GM12878 (cell line): ENCODE measurements at regions not wholly inside any gene's neighbourhood (a gene's known extent, or its start where the extent isn't known, plus 50 kb on each side); places are given as distances from the start of the nearest gene placed in this dataset.

ENCODE experiments used
- ATAC-seq: fragments of 200-7000 bp; cut with Tn5 transposase; 3 replicates; pipeline ENCODE4 v1.9.1; 2020; ENCODE audit warnings: mild to moderate bottlenecking, moderate library complexity
- BruUV-seq: library from RNA; stranded (reverse); fragments of 400-500 nt; replicated peaks from 2 replicates; lab custom pipeline; 2021; lab: Mats Ljungman, UMichigan
- CTCF ChIA-PET: fragments of 300-600 bp; sonication (Branson Sonifier 250); formaldehyde crosslinking; extraction: SDS; loops from one replicate; lab custom pipeline; 2021; ENCODE audit warnings: inconsistent platforms; lab: Yijun Ruan, JAX
- POLR2A ChIA-PET: fragments of 350-600 bp; formaldehyde crosslinking; extraction: SDS; loops from one replicate; lab custom pipeline; 2021; ENCODE audit warnings: inconsistent platforms; lab: Charles Lee
- RAD21 ChIA-PET: fragments of 300-600 bp; sonication (Branson Sonifier 250); formaldehyde crosslinking; loops from one replicate; lab custom pipeline; 2023; ENCODE audit warnings: antibody characterized with exemption; ENCODE audit not compliant: unreplicated experiment; lab: Charles Lee
- SMC1A ChIA-PET: fragments of 300-600 bp; sonication (Branson Sonifier 250); formaldehyde crosslinking; loops from one replicate; lab custom pipeline; 2023; ENCODE audit not compliant: unreplicated experiment, uncharacterized antibody; lab: Charles Lee
- DNase-seq: peaks from one replicate; pipeline ENCODE4 v3.0.0-alpha.2; 2011; ENCODE audit warnings: low read depth, low spot score
- FAIRE-seq: peaks from 3 replicates; lab custom pipeline; 2011; peaks lifted over from hg19 to GRCh38; lab: Jason Lieb, UNC
- H2AFZ ChIP-seq: 2 replicates; pipeline ENCODE4 v1.6.0; 2011; ENCODE audit warnings: low read depth, low read length, control low read depth; ENCODE audit not compliant: control insufficient read depth
- H3K27ac ChIP-seq: 2 replicates; pipeline ENCODE4 v1.5.1; 2011; ENCODE audit warnings: control low read depth; ENCODE audit not compliant: control insufficient read depth, insufficient read depth
- H3K27me3 ChIP-seq, 2 experiments: replicated peaks in 1 of 2; 2 replicates each; pipeline versions ENCODE4 v1.6.0 to v1.6.1; 2011; ENCODE audit warnings: low read length in 1 of 2; ENCODE audit not compliant: control insufficient read depth in 2 of 2, insufficient read depth in 2 of 2
- H3K36me3 ChIP-seq, 2 experiments: 2 replicates each; pipeline ENCODE4 v1.5.1; 2011; ENCODE audit warnings: low read length in 1 of 2; ENCODE audit not compliant: control insufficient read depth in 2 of 2, insufficient read depth in 2 of 2
- H3K4me1 ChIP-seq: 2 replicates; pipeline ENCODE4 v1.6.1; 2011; ENCODE audit warnings: mild to moderate bottlenecking, low read length, moderate library complexity, mixed read lengths; ENCODE audit not compliant: control insufficient read depth, insufficient read depth
- H3K4me2 ChIP-seq: 2 replicates; pipeline ENCODE4 v1.6.0; 2011; ENCODE audit warnings: control low read depth; ENCODE audit not compliant: control insufficient read depth, insufficient read depth
- H3K4me3 ChIP-seq: fragments of 200-600 bp; sonication (generic); 2 replicates; pipeline ENCODE4 v1.5.1; 2016
- H3K79me2 ChIP-seq: 2 replicates; pipeline ENCODE4 v1.6.0; 2011; ENCODE audit warnings: low read length; ENCODE audit not compliant: control insufficient read depth, insufficient read depth
- H3K9ac ChIP-seq: 2 replicates; pipeline ENCODE4 v1.8.0; 2011; ENCODE audit warnings: low read length, control low read depth, mixed read lengths; ENCODE audit not compliant: control insufficient read depth, insufficient read depth
- H3K9me3 ChIP-seq: replicated peaks from 3 replicates; pipeline ENCODE4 v1.5.1; 2011; ENCODE audit warnings: mild to moderate bottlenecking, low read length; ENCODE audit not compliant: control insufficient read depth, insufficient read depth
- H4K20me1 ChIP-seq: 2 replicates; pipeline ENCODE4 v1.6.0; 2011; ENCODE audit not compliant: control insufficient read depth, insufficient read depth
- BHLHE40 ChIP-seq, 2 experiments: fragments of 450-650 bp in 1 of 2; IDR thresholded peaks; 2 replicates each; pipeline ENCODE4 v1.6.1; 2011 to 2017; ENCODE audit warnings: low read depth in 2 of 2, borderline replicate concordance in 1 of 2, improper control_type of control experiment in 1 of 2, low read length in 1 of 2, mild to moderate bottlenecking in 1 of 2
- BMI1 ChIP-seq: fragments of 450-650 bp; IDR thresholded peaks from 2 replicates; pipeline ENCODE4 v1.6.1; 2016; ENCODE audit warnings: mild to moderate bottlenecking, moderate library complexity, borderline replicate concordance
- CHD1 ChIP-seq: IDR thresholded peaks from 2 replicates; pipeline ENCODE4 v1.6.1; 2012; ENCODE audit warnings: low read depth, low read length, improper control_type of control experiment
- HCFC1 ChIP-seq: fragments of 150-350 bp; IDR thresholded peaks from 2 replicates; pipeline ENCODE4 v1.6.1; 2014; ENCODE audit warnings: low read length
- RAD21 ChIP-seq: IDR thresholded peaks from 2 replicates; pipeline ENCODE4 v1.6.1; 2011; ENCODE audit warnings: mild to moderate bottlenecking, low read depth, low read length, moderate library complexity; ENCODE audit not compliant: insufficient read depth
- RFX5 ChIP-seq: IDR thresholded peaks from 2 replicates; pipeline ENCODE4 v1.6.1; 2011; ENCODE audit warnings: low read depth, low read length, improper control_type of control experiment
- STAT1 ChIP-seq: fragments of 450-650 bp; conservative IDR thresholded peaks from 2 replicates; pipeline ENCODE4 v1.6.1; 2014; ENCODE audit warnings: antibody characterized with exemption, mild to moderate bottlenecking
- SUZ12 ChIP-seq: fragments of 200-600 bp; sonication (generic); IDR thresholded peaks from one replicate; pipeline ENCODE4 v1.6.1; 2018; ENCODE audit warnings: antibody characterized with exemption, mild to moderate bottlenecking; ENCODE audit not compliant: unreplicated experiment
- YBX1 ChIP-seq: fragments of 450-650 bp; IDR thresholded peaks from 2 replicates; pipeline ENCODE4 v1.6.1; 2016; ENCODE audit warnings: antibody characterized with exemption
- WGBS: methylation state at CpG from one replicate; pipeline ENCODE4 v1.1.6; 2016; ENCODE audit warnings: low lambda C conversion rate; ENCODE audit not compliant: insufficient replicate concordance, insufficient coverage; ENCODE audit errors: missing lambda C conversion rate; 5-methylcytosine and 5-hydroxymethylcytosine counted together
- in situ Hi-C: fragments of 300-500 bp; cut with MboI; formaldehyde crosslinking; loops from 9 replicates; pipeline ENCODE4 v1.14.3; 2018; ENCODE audit warnings: mixed read lengths
- intact Hi-C: fragments of 100-400 bp; cut with micrococcal nuclease; formaldehyde crosslinking; loops from one replicate; pipeline ENCODE4 v1.14.2; 2022; ENCODE audit not compliant: unreplicated experiment
- TF ChIP-seq, protein P1 (sequence below): fragments of 450-650 bp; formaldehyde crosslinking; IDR thresholded peaks from 2 replicates; pipeline ENCODE4 v1.5.0; 2022; ENCODE audit warnings: mild to moderate bottlenecking, missing genetic modification characterization
- TF ChIP-seq, protein P2 (sequence below): IDR thresholded peaks from 2 replicates; pipeline ENCODE4 v1.6.1; 2012; ENCODE audit warnings: low read depth, low read length, improper control_type of control experiment
- TF ChIP-seq, protein P3 (sequence below): fragments of 450-650 bp; IDR thresholded peaks from 2 replicates; pipeline ENCODE4 v1.6.1; 2014; ENCODE audit warnings: mild to moderate bottlenecking

DNA sequence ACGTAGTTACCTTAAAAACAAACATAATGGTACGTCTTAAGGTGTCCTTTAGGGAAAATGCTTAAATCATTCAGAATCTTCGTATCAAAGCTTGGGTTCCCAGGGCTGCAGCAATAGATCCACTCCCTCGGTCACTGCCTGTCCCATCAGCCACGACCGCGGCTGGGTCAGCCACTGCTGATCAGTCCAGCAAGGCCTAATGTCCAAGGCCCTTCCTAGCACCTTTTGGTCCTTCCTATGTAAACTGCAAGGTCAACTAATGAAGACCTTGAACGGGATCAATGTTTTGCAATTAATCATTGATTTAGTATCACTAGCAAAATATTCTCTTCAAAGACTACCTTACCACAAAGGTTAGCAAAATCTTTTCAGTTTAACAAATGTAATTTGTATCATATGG is 122.2 kb upstream of the IGF1R start:
- FAIRE-seq (no peak), ATAC-seq (no peak), DNase-seq (no peak)
- ChIA-PET CTCF (no interaction called here), RAD21 (no interaction called here), SMC1A (no interaction called here), POLR2A (no interaction called here)
- Histone ChIP-seq H3K27ac (no peak overlapping the region), H3K79me2 (no peaks in the 10 kb centered on the region), H3K27me3 (no peaks in the 10 kb centered on the region), H3K9ac (no peak overlapping the region), H3K36me3 (no peaks in the 10 kb centered on the region), H3K4me1 (no peaks in the 10 kb centered on the region), H3K4me2 (no peak overlapping the region), H3K4me3 (no peak overlapping the region), H2AFZ (no peak overlapping the region), H4K20me1 (no peaks in the 10 kb centered on the region), H3K9me3 (no peaks in the 10 kb centered on the region)
- 49% methylated on average over 8 of the region's 8 CpGs for WGBS
- intact Hi-C loops (no loop called here), in situ Hi-C loops (no loop called here)
- no TSS peak for BruUV-seq
- TF ChIP-seq SUZ12 = no peak
- TF ChIP-seq YBX1 = no peak

DNA sequence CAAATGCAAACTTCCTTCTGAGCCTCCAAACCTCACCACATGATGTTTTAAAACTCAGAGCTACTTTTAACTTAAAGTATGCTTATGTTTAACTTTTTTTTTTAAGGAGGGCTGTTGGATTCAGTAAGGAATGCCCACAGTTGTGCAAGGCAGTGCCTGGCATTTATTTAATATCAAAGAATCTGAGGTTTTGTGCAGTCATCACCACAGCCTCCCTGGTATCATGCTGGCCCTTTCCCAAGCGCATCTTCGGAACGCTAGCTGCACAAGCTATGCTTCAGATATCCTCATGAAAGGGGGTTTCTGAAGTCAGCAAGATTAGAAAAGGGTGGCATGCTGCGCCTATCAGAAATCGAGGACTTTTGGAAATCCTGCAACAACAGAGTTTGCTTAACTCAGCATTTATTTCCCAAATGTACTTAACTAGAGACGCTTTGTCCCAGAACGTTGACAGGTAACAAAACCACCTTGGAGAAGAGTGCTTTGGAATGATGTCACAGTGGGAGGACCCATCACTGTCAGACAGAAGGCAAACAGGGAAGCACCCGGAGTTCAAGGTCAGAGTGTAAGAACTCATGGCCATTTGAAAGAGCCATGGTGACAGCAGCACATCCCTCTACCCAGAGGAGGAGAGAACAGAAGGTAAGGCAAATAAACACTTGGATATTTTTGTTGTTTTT is 120.2 kb upstream of the IGF1R start:
- Histone ChIP-seq H3K36me3 (no peaks in the 10 kb centered on the region), H3K27me3 (no peaks in the 10 kb centered on the region), H3K4me2 (no peak overlapping the region), H3K4me1 (no peaks in the 10 kb centered on the region), H3K4me3 (no peak overlapping the region), H3K9me3 (no peaks in the 10 kb centered on the region), H3K79me2 (no peaks in the 10 kb centered on the region), H2AFZ (no peak overlapping the region), H3K27ac (no peak overlapping the region), H3K9ac (no peak overlapping the region), H4K20me1 (no peaks in the 10 kb centered on the region)
- POLR2A ChIA-PET = no interaction called here
- BruUV-seq = no TSS peak
- DNase-seq (no peak), ATAC-seq (no peak), FAIRE-seq (no peak)
- SMC1A ChIA-PET = no interaction called here
- CTCF ChIA-PET = no interaction called here
- in situ Hi-C loops = no loop called here
- RAD21 ChIA-PET = no interaction called here
- intact Hi-C loops = no loop called here
- WGBS = 64% methylated on average over 8 of the region's 8 CpGs
- TF ChIP-seq HCFC1 (no peak), RAD21 (no peak), STAT1 (no peak), BHLHE40 (IDR thresholded peaks at IDR 0.05; ENCODE audit: borderline replicate concordance in 1 of 2, low read depth in 2 of 2, low read length in 1 of 2) (no peak), RFX5 (no peak), BMI1 (no peak), CHD1 (no peak)
- TF ChIP-seq, protein P1, sequence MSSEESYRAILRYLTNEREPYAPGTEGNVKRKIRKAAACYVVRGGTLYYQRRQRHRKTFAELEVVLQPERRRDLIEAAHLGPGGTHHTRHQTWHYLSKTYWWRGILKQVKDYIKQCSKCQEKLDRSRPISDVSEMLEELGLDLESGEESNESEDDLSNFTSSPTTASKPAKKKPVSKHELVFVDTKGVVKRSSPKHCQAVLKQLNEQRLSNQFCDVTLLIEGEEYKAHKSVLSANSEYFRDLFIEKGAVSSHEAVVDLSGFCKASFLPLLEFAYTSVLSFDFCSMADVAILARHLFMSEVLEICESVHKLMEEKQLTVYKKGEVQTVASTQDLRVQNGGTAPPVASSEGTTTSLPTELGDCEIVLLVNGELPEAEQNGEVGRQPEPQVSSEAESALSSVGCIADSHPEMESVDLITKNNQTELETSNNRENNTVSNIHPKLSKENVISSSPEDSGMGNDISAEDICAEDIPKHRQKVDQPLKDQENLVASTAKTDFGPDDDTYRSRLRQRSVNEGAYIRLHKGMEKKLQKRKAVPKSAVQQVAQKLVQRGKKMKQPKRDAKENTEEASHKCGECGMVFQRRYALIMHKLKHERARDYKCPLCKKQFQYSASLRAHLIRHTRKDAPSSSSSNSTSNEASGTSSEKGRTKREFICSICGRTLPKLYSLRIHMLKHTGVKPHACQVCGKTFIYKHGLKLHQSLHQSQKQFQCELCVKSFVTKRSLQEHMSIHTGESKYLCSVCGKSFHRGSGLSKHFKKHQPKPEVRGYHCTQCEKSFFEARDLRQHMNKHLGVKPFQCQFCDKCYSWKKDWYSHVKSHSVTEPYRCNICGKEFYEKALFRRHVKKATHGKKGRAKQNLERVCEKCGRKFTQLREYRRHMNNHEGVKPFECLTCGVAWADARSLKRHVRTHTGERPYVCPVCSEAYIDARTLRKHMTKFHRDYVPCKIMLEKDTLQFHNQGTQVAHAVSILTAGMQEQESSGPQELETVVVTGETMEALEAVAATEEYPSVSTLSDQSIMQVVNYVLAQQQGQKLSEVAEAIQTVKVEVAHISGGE (CRISPR knock-in tag) = no peak
- TF ChIP-seq, protein P2, sequence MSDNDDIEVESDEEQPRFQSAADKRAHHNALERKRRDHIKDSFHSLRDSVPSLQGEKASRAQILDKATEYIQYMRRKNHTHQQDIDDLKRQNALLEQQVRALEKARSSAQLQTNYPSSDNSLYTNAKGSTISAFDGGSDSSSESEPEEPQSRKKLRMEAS = no peak
- TF ChIP-seq, protein P3, sequence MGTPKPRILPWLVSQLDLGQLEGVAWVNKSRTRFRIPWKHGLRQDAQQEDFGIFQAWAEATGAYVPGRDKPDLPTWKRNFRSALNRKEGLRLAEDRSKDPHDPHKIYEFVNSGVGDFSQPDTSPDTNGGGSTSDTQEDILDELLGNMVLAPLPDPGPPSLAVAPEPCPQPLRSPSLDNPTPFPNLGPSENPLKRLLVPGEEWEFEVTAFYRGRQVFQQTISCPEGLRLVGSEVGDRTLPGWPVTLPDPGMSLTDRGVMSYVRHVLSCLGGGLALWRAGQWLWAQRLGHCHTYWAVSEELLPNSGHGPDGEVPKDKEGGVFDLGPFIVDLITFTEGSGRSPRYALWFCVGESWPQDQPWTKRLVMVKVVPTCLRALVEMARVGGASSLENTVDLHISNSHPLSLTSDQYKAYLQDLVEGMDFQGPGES = no peak
